ENCODE measurements at regions not wholly inside any gene's neighbourhood (a gene's known extent, or its start where the extent isn't known, plus 50 kb on each side); places are given as distances from the start of the nearest gene placed in this dataset.

DNA sequence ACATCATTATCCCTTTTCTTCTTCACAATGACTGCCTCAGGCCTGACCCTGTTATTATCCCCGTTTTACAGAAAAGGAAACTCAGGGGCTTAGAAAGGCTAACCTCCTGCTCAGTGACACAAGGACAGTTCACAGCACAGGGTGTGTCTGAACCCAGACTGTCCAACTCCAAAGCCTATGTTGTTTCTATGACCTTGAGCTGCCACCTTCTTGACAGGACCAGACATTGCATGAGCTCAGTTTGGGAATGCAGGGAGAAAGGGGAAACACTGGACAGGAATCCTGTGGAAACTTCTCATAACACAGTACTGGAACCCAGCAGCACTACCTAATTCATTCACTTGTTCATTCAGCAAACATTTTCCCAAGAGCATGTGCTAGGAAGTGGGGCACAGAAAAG, 472.8 kb downstream of the CDK5RAP2 start:
- no peak for DNase-seq

DNA sequence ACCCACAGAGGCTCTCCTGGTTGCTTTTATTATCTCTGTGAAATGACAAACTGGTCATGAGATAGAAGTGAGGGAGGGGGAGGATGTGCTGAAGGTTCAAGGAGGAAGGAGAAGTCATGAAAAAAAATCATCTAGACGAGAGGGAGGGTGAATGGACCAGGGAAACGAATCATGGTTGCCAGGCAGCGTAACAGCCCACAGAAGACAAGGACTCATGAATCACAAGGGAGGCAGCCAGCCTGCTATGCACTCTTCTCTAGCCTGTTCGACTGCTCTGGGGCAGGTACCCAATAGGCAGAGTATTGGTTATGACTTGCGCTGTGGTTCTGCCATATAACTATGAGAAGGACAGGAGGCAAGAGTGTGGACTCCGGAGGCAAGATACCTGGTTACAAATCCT, 475.2 kb downstream of the CDK5RAP2 start:
- no peak for DNase-seq

DNA sequence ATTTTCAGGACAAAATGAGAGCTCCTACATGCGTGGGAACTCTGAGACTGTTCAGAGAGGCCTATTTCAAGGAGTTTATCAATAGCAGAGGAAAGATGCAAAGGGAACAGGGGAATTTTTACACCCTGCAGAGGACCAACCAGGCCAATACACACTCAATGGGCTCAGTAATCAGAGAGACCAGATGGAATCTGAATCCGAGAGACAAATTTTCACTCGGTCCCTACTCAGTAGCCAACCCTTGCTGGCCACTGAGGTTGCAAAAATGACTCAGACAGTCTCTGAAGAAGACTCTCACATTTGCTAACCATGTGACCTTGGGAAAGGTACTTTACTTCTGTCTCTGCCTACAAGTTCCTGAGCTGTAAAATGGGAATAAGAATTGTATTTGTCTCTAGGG, 479.4 kb downstream of the CDK5RAP2 start:
- no peak for DNase-seq

GRCh38 chr9:120099065-120099464, 480.9 kb downstream of the CDK5RAP2 start:
- DNase-seq: no peak

DNA sequence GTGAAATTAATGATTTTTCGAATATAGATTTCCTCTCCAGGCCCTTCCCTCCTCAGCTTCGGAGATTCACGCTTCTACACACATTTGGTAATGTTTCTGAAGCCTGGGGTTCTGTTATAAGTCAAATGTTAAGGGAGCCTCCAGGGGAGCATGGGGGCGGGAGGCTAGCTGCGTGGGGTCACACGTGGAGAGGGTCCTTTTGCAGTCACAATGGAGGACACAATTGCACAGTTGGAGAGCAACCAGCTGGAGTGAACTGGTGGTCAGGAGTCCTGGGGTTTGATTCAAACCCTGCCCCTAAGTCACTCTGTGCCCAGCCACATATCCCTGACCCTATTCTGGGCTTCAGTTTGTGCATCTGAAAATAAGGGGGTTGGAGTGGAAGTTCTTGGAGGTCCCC, 481.4 kb downstream of the CDK5RAP2 start:
- no peak for DNase-seq

DNA sequence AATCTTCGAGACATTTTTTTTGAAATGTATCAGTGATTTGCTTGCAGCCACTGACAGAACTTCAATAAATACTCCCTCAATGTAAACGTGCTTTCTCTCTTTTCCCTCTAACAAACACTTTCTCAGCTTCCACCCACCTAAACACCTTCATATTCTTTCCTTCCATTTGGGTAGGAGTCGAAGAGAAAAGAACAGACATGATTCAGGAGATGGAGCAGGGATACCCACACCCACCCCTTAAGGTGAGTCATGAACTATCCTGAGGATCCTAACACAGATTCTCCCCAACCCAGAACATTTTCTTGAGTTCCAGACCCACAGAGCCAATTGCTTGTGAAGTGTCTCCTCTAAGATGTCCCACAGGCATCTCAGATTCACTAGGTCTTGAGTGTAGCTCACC, 488.8 kb downstream of the CDK5RAP2 start:
- no peak for DNase-seq

- DNase-seq: no peak
Observed at GRCh38 chr9:120080849-120081248, 499.1 kb downstream of the CDK5RAP2 start.

DNA sequence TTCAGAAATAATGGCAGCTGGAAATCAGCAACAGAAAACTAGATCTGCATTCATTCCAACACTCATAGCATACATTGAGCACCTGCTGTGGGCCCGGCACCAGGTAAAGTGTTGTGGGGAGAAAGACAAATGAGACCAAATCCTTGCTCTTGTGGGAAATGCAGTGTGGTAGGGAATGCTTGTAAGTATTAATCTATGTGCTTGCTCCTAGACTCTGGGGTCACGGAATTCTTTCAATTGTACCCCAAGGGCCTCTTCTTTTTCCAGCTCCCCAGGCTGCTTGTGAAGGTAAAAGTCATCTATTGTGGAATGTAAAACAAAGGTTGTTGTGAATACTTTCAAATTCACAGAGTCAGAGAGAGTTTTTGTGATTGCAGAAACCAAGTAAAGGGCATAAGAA, 501.9 kb downstream of the CDK5RAP2 start:
- DNase-seq: no peak

- DNase-seq: no peak
Observed at GRCh38 chr9:120071760-120072159, 508.2 kb downstream of the CDK5RAP2 start.

- DNase-seq: no peak
Observed at GRCh38 chr9:120066315-120066714, 513.7 kb downstream of the CDK5RAP2 start.

- DNase-seq: no peak
Observed at GRCh38 chr9:120065151-120065550, 514.8 kb downstream of the CDK5RAP2 start.

- DNase-seq: no peak
Observed at GRCh38 chr9:120045011-120045410, 535.0 kb downstream of the CDK5RAP2 start.

- no peak for DNase-seq
Observed at GRCh38 chr9:120043448-120043847, 536.5 kb downstream of the CDK5RAP2 start.

DNA sequence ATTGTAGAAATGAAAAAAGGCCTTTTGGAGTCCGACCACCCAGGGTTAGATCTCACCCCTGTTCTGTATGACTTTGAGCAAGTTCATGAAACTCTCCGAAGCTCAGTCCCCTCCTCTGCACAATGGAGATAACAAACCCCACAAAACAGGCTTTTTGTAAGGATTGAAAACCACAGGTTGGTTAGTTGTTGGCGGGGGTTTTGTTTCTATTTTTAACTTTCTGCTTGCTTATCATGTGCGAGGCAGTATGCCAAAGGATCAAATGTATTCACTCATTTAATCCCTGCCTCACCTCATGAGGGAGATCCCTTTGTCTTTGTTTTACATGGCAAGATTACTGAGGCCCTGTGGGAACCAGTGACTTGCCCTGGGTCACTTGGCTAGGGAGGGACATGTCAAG, 539.1 kb downstream of the CDK5RAP2 start:
- no peak for DNase-seq

DNA sequence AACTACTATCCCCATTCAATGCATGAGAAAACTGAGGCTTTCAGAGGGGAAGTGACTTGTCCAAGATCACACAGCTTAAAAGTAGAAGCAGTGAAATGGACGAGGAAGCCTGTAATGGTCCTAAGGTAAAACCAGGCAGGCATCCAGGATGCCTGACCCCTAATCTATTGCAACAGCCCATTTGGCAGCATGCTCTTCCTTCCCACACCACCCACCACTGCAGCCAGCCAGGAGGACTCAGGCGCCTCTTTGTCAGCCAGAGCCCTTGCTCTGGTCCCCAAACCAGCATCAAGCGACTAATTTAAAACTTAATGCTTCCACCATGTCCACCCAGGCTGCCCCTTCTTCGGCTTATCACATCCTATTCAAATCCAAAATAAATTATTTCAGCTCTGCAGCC, 541.6 kb downstream of the CDK5RAP2 start:
- DNase-seq: no peak

- DNase-seq: no peak
Observed at GRCh38 chr9:120032639-120033038, 547.3 kb downstream of the CDK5RAP2 start.

DNA sequence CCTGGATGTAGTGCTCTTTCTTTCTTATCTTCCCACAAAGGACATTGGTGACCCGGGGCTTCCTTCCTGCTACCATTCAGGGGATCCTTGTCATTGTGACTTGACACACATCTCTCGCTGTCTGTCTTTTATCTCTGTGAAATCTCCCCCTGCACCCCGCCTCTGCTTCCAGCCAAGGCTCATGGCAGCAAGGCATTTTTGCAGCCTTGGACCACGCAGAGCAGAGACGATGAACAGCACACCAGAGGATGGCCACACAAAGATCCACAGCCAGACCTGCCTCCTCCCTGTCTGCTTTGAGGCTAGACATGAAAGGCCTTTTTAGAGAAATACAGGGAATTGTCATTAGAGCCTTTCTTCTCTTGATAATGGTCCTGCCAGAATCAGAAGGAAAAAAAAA, 549.1 kb downstream of the CDK5RAP2 start:
- no peak for DNase-seq

GRCh38 chr9:120018550-120018949, 561.4 kb downstream of the CDK5RAP2 start:
- no peak for DNase-seq

GRCh38 chr9:120018037-120018436, 561.9 kb downstream of the CDK5RAP2 start:
- DNase-seq: no peak

GRCh38 chr9:120016231-120016630, 563.7 kb downstream of the CDK5RAP2 start:
- DNase-seq: no peak

DNA sequence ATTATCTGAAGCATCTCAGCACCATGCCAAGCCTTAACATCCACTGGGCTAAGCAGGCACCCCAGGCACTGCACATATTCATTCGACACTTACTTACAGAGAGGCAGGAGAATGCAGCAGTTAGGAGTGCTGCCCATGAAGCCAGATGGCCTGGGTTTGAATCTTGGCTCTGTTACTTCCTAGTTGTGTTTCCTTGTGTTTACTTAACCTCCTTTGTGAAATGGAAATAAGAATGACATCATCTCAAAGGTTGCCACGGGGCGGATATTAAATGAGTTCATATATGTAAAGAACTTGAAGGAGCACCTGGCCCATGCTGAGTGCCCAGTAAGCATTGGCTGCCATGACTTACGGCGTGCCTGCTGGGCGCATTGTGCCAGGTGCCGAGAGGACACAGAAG, 565.2 kb downstream of the CDK5RAP2 start:
- no peak for DNase-seq

DNA sequence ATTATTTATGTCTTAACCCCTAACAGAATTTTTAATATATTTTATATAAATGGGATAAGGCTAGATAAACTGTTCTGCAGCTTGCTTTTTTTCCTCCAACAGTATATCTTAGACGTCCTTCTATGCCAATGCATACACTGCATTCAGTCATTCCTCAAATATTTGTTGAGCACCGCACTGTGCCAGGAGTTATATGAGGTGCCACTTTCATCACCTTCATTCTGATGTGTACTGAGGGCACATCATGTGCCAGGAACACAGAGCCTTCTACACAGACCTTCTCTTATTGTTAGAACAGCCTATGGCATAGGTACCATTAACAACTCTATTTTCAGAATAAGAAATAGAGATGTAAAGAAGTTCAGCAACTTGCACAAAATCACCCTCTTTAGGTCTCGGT, 570.1 kb downstream of the CDK5RAP2 start:
- DNase-seq: no peak

DNA sequence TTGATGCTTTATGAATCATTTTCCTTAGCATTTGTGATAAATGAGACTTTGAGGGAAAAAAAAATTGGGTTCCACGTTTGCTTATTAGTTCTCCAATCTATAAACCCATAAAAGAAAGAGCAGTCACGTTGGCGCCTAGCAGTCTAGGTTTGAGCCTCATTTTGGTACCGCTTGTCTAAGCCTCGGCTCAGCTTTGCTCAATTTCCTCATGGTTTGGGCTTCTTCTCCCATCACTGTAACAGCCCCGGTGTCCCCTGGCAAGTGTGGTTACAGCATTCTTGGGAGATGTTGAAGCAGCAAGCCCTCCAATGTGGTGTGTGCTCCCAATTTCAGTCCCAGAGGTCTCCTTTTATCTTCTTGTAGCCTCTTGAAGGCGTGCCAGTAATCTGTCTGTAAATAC, 578.4 kb downstream of the CDK5RAP2 start:
- DNase-seq: no peak

DNA sequence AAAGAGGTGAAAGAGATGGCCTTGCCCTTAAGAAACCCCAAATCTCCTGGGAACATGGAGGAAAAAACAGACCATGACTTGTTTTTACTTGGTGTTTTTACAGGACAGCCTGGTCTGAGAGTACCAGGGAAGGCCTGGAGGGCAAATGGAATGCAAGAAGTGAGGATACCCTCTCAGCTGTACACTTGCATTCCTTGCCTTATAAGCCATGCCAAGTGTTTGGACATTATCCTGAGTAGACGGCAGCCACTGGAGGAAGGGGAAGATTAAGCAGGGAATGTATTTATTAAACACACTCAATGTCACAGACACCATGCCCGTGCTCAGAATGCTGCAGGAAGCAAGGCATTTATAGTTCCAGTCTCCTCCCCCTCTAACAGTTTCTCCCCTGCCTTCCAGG, 581.4 kb downstream of the CDK5RAP2 start:
- DNase-seq: no peak

DNA sequence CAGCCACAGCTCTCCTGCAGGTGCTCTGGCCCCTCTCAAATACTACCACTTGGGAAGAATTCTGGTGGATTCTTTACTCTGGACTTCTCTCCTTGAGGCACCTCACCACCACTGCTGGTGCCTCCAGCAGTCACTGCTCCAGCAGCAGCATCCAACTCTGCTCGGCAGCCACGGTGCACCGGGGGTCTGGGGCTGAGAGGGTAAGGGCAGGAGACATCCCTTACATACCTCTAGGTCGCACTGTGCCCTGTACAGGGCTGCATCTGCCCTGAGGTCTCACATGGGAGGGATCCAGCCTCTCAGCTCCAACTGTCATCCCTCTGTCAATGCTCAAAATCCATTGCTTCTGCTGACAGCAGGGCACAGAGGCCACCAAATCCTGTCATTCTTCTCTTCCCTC, 588.2 kb downstream of the CDK5RAP2 start:
- DNase-seq: no peak

DNA sequence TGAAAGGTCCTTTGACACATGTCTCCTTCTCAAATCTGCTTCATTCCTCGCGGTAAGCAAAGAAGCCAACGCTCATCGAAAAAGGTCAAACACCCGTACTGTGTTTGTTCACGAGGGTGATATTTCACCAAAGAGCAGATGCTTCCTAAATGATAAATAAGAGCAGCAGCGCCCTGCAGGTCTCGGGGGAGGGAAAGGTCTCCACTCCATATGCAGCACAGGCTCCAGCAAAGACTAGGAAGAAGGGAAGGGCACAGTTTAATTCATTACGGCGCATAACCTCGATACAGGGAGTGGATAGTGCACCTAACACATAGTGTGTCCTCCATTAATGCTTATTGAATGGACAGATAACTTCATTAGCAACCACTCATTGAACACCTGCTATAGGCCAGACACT, 593.3 kb downstream of the CDK5RAP2 start:
- DNase-seq: no peak
